ENCODE measurements at regions not wholly inside any gene's neighbourhood (a gene's known extent, or its start where the extent isn't known, plus 50 kb on each side); places are given as distances from the start of the nearest gene placed in this dataset.

DNA sequence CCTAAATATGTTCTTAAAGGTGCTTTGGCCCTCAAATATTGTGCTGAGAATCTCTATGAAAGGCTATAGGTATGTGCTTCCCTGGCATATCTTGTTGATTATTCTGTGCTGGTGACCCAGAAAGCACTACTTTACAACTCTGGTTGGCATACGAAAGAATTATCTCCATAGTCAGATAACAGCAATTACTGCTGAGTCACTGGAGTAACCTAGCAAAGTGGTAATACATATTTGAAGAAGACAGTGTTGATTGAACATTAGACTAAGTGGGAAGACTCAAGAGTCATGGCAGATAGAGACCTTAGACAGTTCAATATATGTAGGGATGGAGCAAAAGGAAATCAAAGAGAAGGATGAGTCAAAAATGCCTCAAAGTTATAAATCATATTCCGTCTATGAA is 1978.5 kb upstream of the LRRTM1 start:
- H3K27me3 ChIP-seq (ENCODE audit: control insufficient read depth in 2 of 2, insufficient read depth in 2 of 2, low read length in 2 of 2), result no peaks in the 10 kb centered on the region
- peak; percentile 52 for TF ChIP-seq MAFG (tag; conservative IDR thresholded peaks at IDR 0.05)
- TF ChIP-seq MYBL2 (IDR thresholded peaks at IDR 0.05; ENCODE audit: low read depth), result no peak
- TF ChIP-seq MYBL2 (CRISPR knock-in tag; IDR thresholded peaks at IDR 0.05; ENCODE audit: borderline replicate concordance), result no peak
- WGBS (ENCODE audit: insufficient coverage, low coverage, missing lambda C conversion rate), result 3% methylated on average over 2 of the region's 2 CpGs
- in situ Hi-C loops (cut with MboI) (no loop called here), intact Hi-C loops (cut with micrococcal nuclease) (no loop called here)
- no peaks in the 10 kb centered on the region for H4K20me1 ChIP-seq (replicated peaks; ENCODE audit: control insufficient read depth, insufficient read depth, low read length)
- no peaks in the 10 kb centered on the region for H3K9me3 ChIP-seq (replicated peaks; ENCODE audit: control insufficient read depth, insufficient read depth, low read depth, low read length)
- no peaks in the 10 kb centered on the region for H3K4me1 ChIP-seq (replicated peaks in 1 of 2; ENCODE audit: control insufficient read depth in 2 of 2, insufficient read depth in 2 of 2, low read length in 2 of 2)
- BruUV-seq (replicated peaks), result no TSS peak
- H3K36me3 ChIP-seq (ENCODE audit: control insufficient read depth, insufficient read depth, low read length), result no peaks in the 10 kb centered on the region
- H3K27ac ChIP-seq (ENCODE audit: extremely low read depth, low read depth, low read length), result no peak overlapping the region
- ChIA-PET POLR2A (no interaction called here), CTCF (ENCODE audit: low intra/inter-chr PET ratio) (no interaction called here)
- H3K9ac ChIP-seq (ENCODE audit: insufficient read depth in 1 of 2, low read depth in 2 of 2, low read length in 2 of 2), result no peak overlapping the region
- no peak overlapping the region for H3K4me2 ChIP-seq (ENCODE audit: insufficient read depth, low read length)
- FAIRE-seq (no peak), ATAC-seq (no peak), DNase-seq (ENCODE audit: extremely low read depth in 1 of 4, low spot score in 3 of 4) (no peak)
- H3K79me2 ChIP-seq (ENCODE audit: control insufficient read depth, insufficient read depth, low read length), result no peaks in the 10 kb centered on the region
- no peak overlapping the region for H2AFZ ChIP-seq (ENCODE audit: low read depth, low read length)
- no peak overlapping the region for H3K4me3 ChIP-seq
- H3K9me1 ChIP-seq (ENCODE audit: control insufficient read depth, insufficient read depth, low read length), result no peaks in the 10 kb centered on the region

- no TSS peak for BruUV-seq (replicated peaks)
- POLR2A ChIA-PET, result no interaction called here
- H3K27me3 ChIP-seq (ENCODE audit: control insufficient read depth in 2 of 2, insufficient read depth in 2 of 2, low read length in 2 of 2), result no peaks in the 10 kb centered on the region
- no peaks in the 10 kb centered on the region for H4K20me1 ChIP-seq (replicated peaks; ENCODE audit: control insufficient read depth, insufficient read depth, low read length)
- no peaks in the 10 kb centered on the region for H3K9me3 ChIP-seq (replicated peaks; ENCODE audit: control insufficient read depth, insufficient read depth, low read depth, low read length)
- TF ChIP-seq, protein P1, sequence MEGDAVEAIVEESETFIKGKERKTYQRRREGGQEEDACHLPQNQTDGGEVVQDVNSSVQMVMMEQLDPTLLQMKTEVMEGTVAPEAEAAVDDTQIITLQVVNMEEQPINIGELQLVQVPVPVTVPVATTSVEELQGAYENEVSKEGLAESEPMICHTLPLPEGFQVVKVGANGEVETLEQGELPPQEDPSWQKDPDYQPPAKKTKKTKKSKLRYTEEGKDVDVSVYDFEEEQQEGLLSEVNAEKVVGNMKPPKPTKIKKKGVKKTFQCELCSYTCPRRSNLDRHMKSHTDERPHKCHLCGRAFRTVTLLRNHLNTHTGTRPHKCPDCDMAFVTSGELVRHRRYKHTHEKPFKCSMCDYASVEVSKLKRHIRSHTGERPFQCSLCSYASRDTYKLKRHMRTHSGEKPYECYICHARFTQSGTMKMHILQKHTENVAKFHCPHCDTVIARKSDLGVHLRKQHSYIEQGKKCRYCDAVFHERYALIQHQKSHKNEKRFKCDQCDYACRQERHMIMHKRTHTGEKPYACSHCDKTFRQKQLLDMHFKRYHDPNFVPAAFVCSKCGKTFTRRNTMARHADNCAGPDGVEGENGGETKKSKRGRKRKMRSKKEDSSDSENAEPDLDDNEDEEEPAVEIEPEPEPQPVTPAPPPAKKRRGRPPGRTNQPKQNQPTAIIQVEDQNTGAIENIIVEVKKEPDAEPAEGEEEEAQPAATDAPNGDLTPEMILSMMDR (IDR thresholded peaks at IDR 0.05 in 2 of 3, conservative IDR thresholded peaks at IDR 0.05 in 1 of 3; ENCODE audit: insufficient read depth in 2 of 3, low read depth in 1 of 3, low read length in 3 of 3), result peak in 1 of 3 experiments; percentile 30; a peak in 1 of 6 replicates
- TF ChIP-seq FOXM1 (IDR thresholded peaks at IDR 0.05; ENCODE audit: low read depth) (no peak), FOXM1 (CRISPR knock-in tag; IDR thresholded peaks at IDR 0.05; ENCODE audit: low read depth) (no peak)
- no peak overlapping the region for H3K27ac ChIP-seq (ENCODE audit: extremely low read depth, low read depth, low read length)
- no peaks in the 10 kb centered on the region for H3K79me2 ChIP-seq (ENCODE audit: control insufficient read depth, insufficient read depth, low read length)
- no peaks in the 10 kb centered on the region for H3K4me1 ChIP-seq (replicated peaks in 1 of 2; ENCODE audit: control insufficient read depth in 2 of 2, insufficient read depth in 2 of 2, low read length in 2 of 2)
- DNase-seq (ENCODE audit: extremely low read depth in 1 of 4, low spot score in 3 of 4) (peak in 1 of 4 experiments; percentile 4), FAIRE-seq (no peak), ATAC-seq (no peak)
- H3K36me3 ChIP-seq (ENCODE audit: control insufficient read depth, insufficient read depth, low read length), result no peaks in the 10 kb centered on the region
- no peaks in the 10 kb centered on the region for H3K9me1 ChIP-seq (ENCODE audit: control insufficient read depth, insufficient read depth, low read length)
- CTCF ChIA-PET (ENCODE audit: low intra/inter-chr PET ratio), result no interaction called here
- H3K4me2 ChIP-seq (ENCODE audit: insufficient read depth, low read length), result no peak overlapping the region
- no peak overlapping the region for H3K9ac ChIP-seq (ENCODE audit: insufficient read depth in 1 of 2, low read depth in 2 of 2, low read length in 2 of 2)
- H3K4me3 ChIP-seq, result no peak overlapping the region
- intact Hi-C loops (cut with micrococcal nuclease) (no loop called here), in situ Hi-C loops (cut with MboI) (no loop called here)
- 1% methylated on average over 16 of the region's 16 CpGs for WGBS (ENCODE audit: insufficient coverage, low coverage, missing lambda C conversion rate)
- H2AFZ ChIP-seq (ENCODE audit: low read depth, low read length), result no peak overlapping the region
Observed at GRCh38 chr2:82282111-82282882, 1977.7 kb upstream of the LRRTM1 start.
